GM21529 (cell line): ENCODE measurements at regions not wholly inside any gene's neighbourhood (a gene's known extent, or its start where the extent isn't known, plus 50 kb on each side); places are given as distances from the start of the nearest gene placed in this dataset.
"Not testable (repeated sequence)": the region's sequence is repeated elsewhere in the genome, so short reads cannot be mapped to it uniquely, and the experiment has no call there.

ENCODE experiments used
- ATAC-seq: cut with Tn5 transposase; IDR thresholded peaks from one replicate; pipeline ENCODE4 v1.9.1; 2021; ENCODE audit not compliant: unreplicated experiment

- no peak for ATAC-seq
Measured at GRCh38 chr2:138215958-138216357, 251.7 kb downstream of the HNMT start.

GRCh38 chr2:138217975-138218374, 253.7 kb downstream of the HNMT start:
- ATAC-seq: no peak

GRCh38 chr2:138218397-138218796, 254.1 kb downstream of the HNMT start:
- no peak for ATAC-seq

- ATAC-seq: no peak
Measured at GRCh38 chr2:138219961-138220360, 255.7 kb downstream of the HNMT start.

GRCh38 chr2:138221358-138221757, 257.1 kb downstream of the HNMT start:
- ATAC-seq: no peak

- no peak for ATAC-seq
Measured at GRCh38 chr2:138223319-138223718, 259.0 kb downstream of the HNMT start.

GRCh38 chr2:138227195-138227594, 262.9 kb downstream of the HNMT start:
- no peak for ATAC-seq

- ATAC-seq: no peak
Measured at GRCh38 chr2:138228101-138228500, 263.8 kb downstream of the HNMT start.

- ATAC-seq: no peak
Measured at GRCh38 chr2:138234265-138234664, 267.3 kb upstream of the SPOPL start.

GRCh38 chr2:138235041-138235440, 266.5 kb upstream of the SPOPL start:
- no peak for ATAC-seq

- no peak for ATAC-seq
Measured at GRCh38 chr2:138236142-138236541, 265.4 kb upstream of the SPOPL start.

- ATAC-seq: no peak
Measured at GRCh38 chr2:138237667-138238384, 263.7 kb upstream of the SPOPL start.

- ATAC-seq: no peak
Measured at GRCh38 chr2:138238908-138239307, 262.7 kb upstream of the SPOPL start.

GRCh38 chr2:138239902-138240491, 261.6 kb upstream of the SPOPL start:
- ATAC-seq: no peak

- no peak for ATAC-seq
Measured at GRCh38 chr2:138243372-138243771, 258.2 kb upstream of the SPOPL start.

GRCh38 chr2:138244501-138244925, 257.1 kb upstream of the SPOPL start:
- no peak for ATAC-seq

- ATAC-seq: no peak
Measured at GRCh38 chr2:138245310-138245709, 256.3 kb upstream of the SPOPL start.

- no peak for ATAC-seq
Measured at GRCh38 chr2:138247302-138247701, 254.3 kb upstream of the SPOPL start.

GRCh38 chr2:138249207-138249606, 252.4 kb upstream of the SPOPL start:
- no peak for ATAC-seq

GRCh38 chr2:138250843-138251320, 250.7 kb upstream of the SPOPL start:
- ATAC-seq: not testable (repeated sequence)

- ATAC-seq: no peak
Measured at GRCh38 chr2:138252587-138252986, 249.0 kb upstream of the SPOPL start.

- ATAC-seq: no peak
Measured at GRCh38 chr2:138255670-138256069, 245.9 kb upstream of the SPOPL start.
